Stimulated activated memory B cell treated with anti-CD40 and anti-IgM and Interleukin-4, amounts not matched to agents 10 μg/mL and 1 μg/mL and 100 μg/mL, for 72 hours (primary cell): ENCODE measurements at regions not wholly inside any gene's neighbourhood (a gene's known extent, or its start where the extent isn't known, plus 50 kb on each side); places are given as distances from the start of the nearest gene placed in this dataset.
"Not testable (repeated sequence)": the region's sequence is repeated elsewhere in the genome, so short reads cannot be mapped to it uniquely, and the experiment has no call there.

Experiments used
- ATAC-seq: fragments of 150-1000 bp; cut with Tn5 transposase; 2 replicates; pipeline ENCODE4 v1.10.0; 2021
- H3K27ac Mint-ChIP-seq: one replicate; pipeline ENCODE4 v1.8.0; 2022; ENCODE audit warnings: mild to moderate bottlenecking, mixed read lengths
- H3K27me3 Mint-ChIP-seq: one replicate; pipeline ENCODE4 v1.8.0; 2022; ENCODE audit warnings: mixed read lengths
- H3K36me3 Mint-ChIP-seq: one replicate; pipeline ENCODE4 v1.8.0; 2022; ENCODE audit warnings: mixed read lengths
- H3K4me1 Mint-ChIP-seq: one replicate; pipeline ENCODE4 v1.8.0; 2022; ENCODE audit warnings: mixed read lengths
- H3K4me3 Mint-ChIP-seq: one replicate; pipeline ENCODE4 v1.8.0; 2022; ENCODE audit warnings: mild to moderate bottlenecking, moderate library complexity, mixed read lengths
- H3K9me3 Mint-ChIP-seq: one replicate; pipeline ENCODE4 v1.8.0; 2022; ENCODE audit warnings: mixed read lengths

- ATAC-seq: peak; percentile 86
- H3K4me3 Mint-ChIP-seq, H3K4me1 Mint-ChIP-seq, H3K27me3 Mint-ChIP-seq, H3K27ac Mint-ChIP-seq, H3K9me3 Mint-ChIP-seq, H3K36me3 Mint-ChIP-seq: not testable (repeated sequence)
Observed at GRCh38 chr9:42534984-42535325, 351.5 kb downstream of the SPATA31A6 start.

GRCh38 chr9:42550789-42551357, 367.4 kb downstream of the SPATA31A6 start:
- H3K36me3 Mint-ChIP-seq, H3K4me1 Mint-ChIP-seq, H3K9me3 Mint-ChIP-seq, ATAC-seq, H3K27ac Mint-ChIP-seq, H3K27me3 Mint-ChIP-seq, H3K4me3 Mint-ChIP-seq: not testable (repeated sequence)

DNA sequence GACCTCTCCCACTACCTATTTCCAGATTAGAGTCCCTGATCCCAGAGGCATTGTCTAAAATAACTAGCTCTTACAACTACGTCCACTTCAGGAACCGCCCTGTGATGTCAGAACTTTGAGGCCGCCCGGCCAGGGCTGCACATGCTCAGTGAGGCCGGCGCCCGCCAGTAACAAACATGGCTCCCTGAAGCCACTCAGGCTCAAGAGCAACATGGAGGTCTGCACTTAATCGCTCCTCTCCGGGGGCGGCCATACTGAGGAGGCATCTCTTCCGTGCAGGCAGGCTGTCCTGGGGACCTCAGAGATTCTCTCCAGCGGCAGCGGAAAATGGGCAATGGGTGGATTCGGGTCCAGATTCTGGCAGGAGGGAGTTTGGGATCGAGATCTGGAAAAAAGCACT, 385.1 kb downstream of the SPATA31A6 start:
- not testable (repeated sequence) for ATAC-seq, H3K4me1 Mint-ChIP-seq, H3K36me3 Mint-ChIP-seq, H3K9me3 Mint-ChIP-seq, H3K27me3 Mint-ChIP-seq
- peak overlapping the region; percentile 84 for H3K4me3 Mint-ChIP-seq
- peak overlapping the region; percentile 79 for H3K27ac Mint-ChIP-seq

DNA sequence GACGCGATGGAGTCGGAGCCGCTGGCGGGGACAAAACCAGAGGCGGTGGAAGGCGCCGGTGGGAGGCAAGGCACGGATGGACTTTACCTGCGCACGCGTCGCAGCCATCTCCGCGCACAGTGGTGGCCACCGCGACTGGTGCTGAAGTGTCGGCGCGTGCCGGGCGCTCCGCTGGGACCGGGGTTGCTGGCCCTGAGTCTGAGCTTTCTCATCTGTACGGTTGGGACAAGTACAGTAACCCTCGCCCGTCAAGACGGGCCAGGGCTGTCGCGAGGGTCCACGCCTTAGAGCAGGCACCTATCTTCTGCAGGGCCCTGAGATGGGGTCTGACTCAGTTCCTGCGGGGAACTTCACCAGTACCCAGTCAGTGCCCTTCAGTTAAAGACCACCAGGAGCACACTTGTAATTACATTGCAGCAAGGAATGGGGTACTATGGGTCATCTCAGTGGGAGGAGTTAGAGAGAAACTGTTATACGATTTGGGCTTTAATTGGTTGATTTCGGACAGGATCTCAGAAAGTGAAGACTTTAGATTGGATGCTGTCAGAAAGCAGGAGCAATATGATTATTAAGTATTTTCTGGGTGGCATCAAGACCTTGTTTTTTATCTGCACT, 385.6 kb downstream of the SPATA31A6 start:
- ATAC-seq, H3K27me3 Mint-ChIP-seq, H3K36me3 Mint-ChIP-seq, H3K9me3 Mint-ChIP-seq, H3K4me1 Mint-ChIP-seq: not testable (repeated sequence)
- Mint-ChIP-seq H3K27ac (peak overlapping the region; percentile 79), H3K4me3 (peak overlapping the region; percentile 84)

DNA sequence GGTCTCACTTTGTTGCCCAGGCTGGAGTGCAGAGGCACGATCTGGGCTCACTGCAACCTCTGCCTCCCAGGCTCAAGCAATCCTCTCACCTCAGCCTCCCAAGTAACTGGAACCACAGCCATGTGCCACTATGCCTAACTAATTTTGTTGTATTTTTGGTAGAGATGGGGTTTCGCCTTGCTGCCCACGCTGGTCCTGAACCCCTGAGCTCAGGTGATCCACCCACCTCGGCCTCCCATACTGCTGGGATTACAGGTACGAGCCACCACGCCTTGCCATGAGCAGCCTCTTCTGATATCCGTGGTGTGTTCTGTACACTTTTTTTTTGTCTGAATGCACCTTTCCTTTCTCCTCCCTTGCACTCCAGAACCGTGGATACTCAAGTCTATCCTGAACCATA, 394.4 kb downstream of the SPATA31A6 start:
- ATAC-seq, H3K27me3 Mint-ChIP-seq, H3K4me3 Mint-ChIP-seq, H3K9me3 Mint-ChIP-seq, H3K36me3 Mint-ChIP-seq, H3K27ac Mint-ChIP-seq, H3K4me1 Mint-ChIP-seq: not testable (repeated sequence)
